ENCODE measurements at regions not wholly inside any gene's neighbourhood (a gene's known extent, or its start where the extent isn't known, plus 50 kb on each side); places are given as distances from the start of the nearest gene placed in this dataset.

DNA sequence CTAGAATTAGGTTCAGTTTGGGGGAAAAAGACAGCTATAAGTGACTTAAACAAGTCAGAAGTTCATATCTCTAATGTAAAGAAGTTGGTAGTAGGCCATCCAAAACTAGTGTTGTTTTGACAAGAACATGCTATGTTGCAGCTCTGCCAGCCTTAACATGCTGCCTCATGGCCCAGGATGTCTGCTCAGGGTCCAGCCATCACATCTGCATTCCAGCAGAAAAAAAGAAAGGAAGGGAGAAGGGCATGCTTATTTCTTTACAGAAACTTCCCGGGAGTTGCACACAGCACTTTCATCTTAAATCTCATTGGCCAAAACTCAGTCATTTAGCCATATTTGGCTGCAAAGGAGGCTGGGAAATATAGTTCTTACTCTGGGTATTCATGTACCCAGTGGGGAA, 400.4 kb upstream of the PODXL start:
- no peak for TF ChIP-seq CTCF (conservative IDR thresholded peaks at IDR 0.05; ENCODE audit: low read depth, low read length)
- TF ChIP-seq BHLHE40 (IDR thresholded peaks at IDR 0.05; ENCODE audit: low read depth, low read length), result no peak
- no peak for TF ChIP-seq RAD21 (IDR thresholded peaks at IDR 0.05; ENCODE audit: low read length)
- TF ChIP-seq SMC3 (IDR thresholded peaks at IDR 0.05; ENCODE audit: low read depth, low read length), result no peak
- no peak for TF ChIP-seq POLR2A (IDR thresholded peaks at IDR 0.05; ENCODE audit: low read depth, low read length)
- TF ChIP-seq CEBPB (IDR thresholded peaks at IDR 0.05; ENCODE audit: low read depth, low read length), result no peak

Data from IMR-90 (cell line).